ENCODE measurements at regions not wholly inside any gene's neighbourhood (a gene's known extent, or its start where the extent isn't known, plus 50 kb on each side); places are given as distances from the start of the nearest gene placed in this dataset.

DNA sequence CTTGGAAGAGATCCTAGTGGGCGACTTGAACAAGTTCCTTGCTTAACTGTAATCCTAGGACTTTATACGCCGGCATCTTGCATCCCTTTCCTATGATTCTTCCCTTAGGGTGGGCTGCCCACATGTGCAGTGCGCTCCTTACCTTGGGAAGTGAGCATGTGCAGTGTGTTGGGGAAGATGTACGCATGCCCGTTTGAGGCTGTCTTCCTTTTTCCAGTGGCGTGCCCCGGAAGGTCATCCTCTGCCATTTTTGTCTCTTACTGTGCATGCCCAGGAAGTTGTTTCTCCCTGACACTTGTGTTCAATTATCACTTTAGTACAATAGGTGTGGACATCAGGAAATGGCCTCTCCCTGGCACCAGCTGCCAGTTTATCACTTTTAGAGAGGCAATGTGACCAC lies 936.5 kb downstream of the TBC1D22A start:
- Histone ChIP-seq H2AFZ (ENCODE audit: low read length) (no peak overlapping the region), H3K9me2 (replicated peaks; ENCODE audit: insufficient read depth, low read length) (no peaks in the 10 kb centered on the region), H3K27me3 (ENCODE audit: low read length) (no peaks in the 10 kb centered on the region), H3K4me1 (ENCODE audit: low read length) (no peaks in the 10 kb centered on the region), H3K4me3 (ENCODE audit: low read length) (no peak overlapping the region), H3K9ac (ENCODE audit: low read length) (no peak overlapping the region), H3K36me3 (ENCODE audit: insufficient read depth, low read length) (no peaks in the 10 kb centered on the region), H3K9me3 (ENCODE audit: low read length) (no peaks in the 10 kb centered on the region), H3K79me2 (ENCODE audit: low read length) (no peaks in the 10 kb centered on the region), H4K20me1 (ENCODE audit: insufficient read depth, low read depth, low read length) (no peaks in the 10 kb centered on the region), H3K4me2 (ENCODE audit: low read depth, low read length, poor library complexity, severe bottlenecking) (no peak overlapping the region), H3K27ac (ENCODE audit: low read length) (no peak overlapping the region)
- no peak for DNase-seq

DNA sequence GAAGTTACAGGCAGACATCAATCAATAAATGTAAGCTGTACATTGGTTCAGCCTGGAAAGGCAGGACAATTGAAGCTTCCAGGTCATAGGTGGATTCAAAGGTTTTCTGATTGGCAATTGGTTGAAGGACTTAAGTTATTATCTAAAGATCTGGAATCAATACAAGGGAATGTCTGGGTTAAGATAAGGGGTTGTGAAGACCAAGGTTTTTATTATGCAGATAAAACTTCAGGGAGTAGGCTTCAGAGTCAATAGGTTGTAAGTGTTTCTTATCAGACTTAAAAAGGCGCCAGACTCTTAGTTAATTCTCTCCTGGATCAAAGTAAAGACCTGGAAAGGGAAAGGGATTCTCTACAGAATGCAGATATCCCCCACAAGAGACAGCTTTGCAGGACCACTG lies 935.4 kb downstream of the TBC1D22A start:
- Histone ChIP-seq H3K9ac (ENCODE audit: low read length) (no peak overlapping the region), H3K4me3 (ENCODE audit: low read length) (no peak overlapping the region), H3K9me2 (replicated peaks; ENCODE audit: insufficient read depth, low read length) (no peaks in the 10 kb centered on the region), H3K27me3 (ENCODE audit: low read length) (no peaks in the 10 kb centered on the region), H2AFZ (ENCODE audit: low read length) (no peak overlapping the region), H3K9me3 (ENCODE audit: low read length) (no peaks in the 10 kb centered on the region), H3K27ac (ENCODE audit: low read length) (no peak overlapping the region), H3K4me1 (ENCODE audit: low read length) (no peaks in the 10 kb centered on the region), H4K20me1 (ENCODE audit: insufficient read depth, low read depth, low read length) (no peaks in the 10 kb centered on the region), H3K79me2 (ENCODE audit: low read length) (no peaks in the 10 kb centered on the region), H3K36me3 (ENCODE audit: insufficient read depth, low read length) (no peaks in the 10 kb centered on the region), H3K4me2 (ENCODE audit: low read depth, low read length, poor library complexity, severe bottlenecking) (no peak overlapping the region)
- DNase-seq, result no peak

- no peak overlapping the region for H3K9ac ChIP-seq (ENCODE audit: low read length)
- H4K20me1 ChIP-seq (ENCODE audit: insufficient read depth, low read depth, low read length), result no peaks in the 10 kb centered on the region
- no peaks in the 10 kb centered on the region for H3K9me3 ChIP-seq (ENCODE audit: low read length)
- H3K4me3 ChIP-seq (ENCODE audit: low read length), result no peak overlapping the region
- H2AFZ ChIP-seq (ENCODE audit: low read length), result no peak overlapping the region
- no peak for DNase-seq
- H3K9me2 ChIP-seq (replicated peaks; ENCODE audit: insufficient read depth, low read length), result no peaks in the 10 kb centered on the region
- no peaks in the 10 kb centered on the region for H3K36me3 ChIP-seq (ENCODE audit: insufficient read depth, low read length)
- H3K79me2 ChIP-seq (ENCODE audit: low read length), result no peaks in the 10 kb centered on the region
- H3K27ac ChIP-seq (ENCODE audit: low read length), result no peak overlapping the region
- no peaks in the 10 kb centered on the region for H3K4me1 ChIP-seq (ENCODE audit: low read length)
- H3K27me3 ChIP-seq (ENCODE audit: low read length), result no peaks in the 10 kb centered on the region
- no peak overlapping the region for H3K4me2 ChIP-seq (ENCODE audit: low read depth, low read length, poor library complexity, severe bottlenecking)
These were observed 934.3 kb downstream of the TBC1D22A start for GRCh38 chr22:47696776-47697175.

- Histone ChIP-seq H3K9ac (ENCODE audit: low read length) (no peak overlapping the region), H3K4me2 (ENCODE audit: low read depth, low read length, poor library complexity, severe bottlenecking) (no peak overlapping the region), H3K27me3 (ENCODE audit: low read length) (no peaks in the 10 kb centered on the region), H3K27ac (ENCODE audit: low read length) (no peak overlapping the region), H3K4me1 (ENCODE audit: low read length) (no peaks in the 10 kb centered on the region), H3K4me3 (ENCODE audit: low read length) (no peak overlapping the region), H3K79me2 (ENCODE audit: low read length) (no peaks in the 10 kb centered on the region), H3K9me2 (replicated peaks; ENCODE audit: insufficient read depth, low read length) (no peaks in the 10 kb centered on the region), H3K9me3 (ENCODE audit: low read length) (no peaks in the 10 kb centered on the region), H4K20me1 (ENCODE audit: insufficient read depth, low read depth, low read length) (no peaks in the 10 kb centered on the region), H2AFZ (ENCODE audit: low read length) (no peak overlapping the region), H3K36me3 (ENCODE audit: insufficient read depth, low read length) (no peaks in the 10 kb centered on the region)
- no peak for DNase-seq
These were observed 932.7 kb downstream of the TBC1D22A start for GRCh38 chr22:47695176-47695575.

- H2AFZ ChIP-seq (ENCODE audit: low read length), result no peak overlapping the region
- DNase-seq, result no peak
- no peaks in the 10 kb centered on the region for H3K36me3 ChIP-seq (ENCODE audit: insufficient read depth, low read length)
- H3K9me2 ChIP-seq (replicated peaks; ENCODE audit: insufficient read depth, low read length), result no peaks in the 10 kb centered on the region
- H3K4me3 ChIP-seq (ENCODE audit: low read length), result no peak overlapping the region
- H3K9ac ChIP-seq (ENCODE audit: low read length), result no peak overlapping the region
- no peaks in the 10 kb centered on the region for H4K20me1 ChIP-seq (ENCODE audit: insufficient read depth, low read depth, low read length)
- H3K4me2 ChIP-seq (ENCODE audit: low read depth, low read length, poor library complexity, severe bottlenecking), result no peak overlapping the region
- H3K9me3 ChIP-seq (ENCODE audit: low read length), result no peaks in the 10 kb centered on the region
- no peaks in the 10 kb centered on the region for H3K27me3 ChIP-seq (ENCODE audit: low read length)
- no peak overlapping the region for H3K27ac ChIP-seq (ENCODE audit: low read length)
- no peaks in the 10 kb centered on the region for H3K4me1 ChIP-seq (ENCODE audit: low read length)
- H3K79me2 ChIP-seq (ENCODE audit: low read length), result no peaks in the 10 kb centered on the region
These were observed 932.2 kb downstream of the TBC1D22A start for GRCh38 chr22:47694536-47695130.

DNA sequence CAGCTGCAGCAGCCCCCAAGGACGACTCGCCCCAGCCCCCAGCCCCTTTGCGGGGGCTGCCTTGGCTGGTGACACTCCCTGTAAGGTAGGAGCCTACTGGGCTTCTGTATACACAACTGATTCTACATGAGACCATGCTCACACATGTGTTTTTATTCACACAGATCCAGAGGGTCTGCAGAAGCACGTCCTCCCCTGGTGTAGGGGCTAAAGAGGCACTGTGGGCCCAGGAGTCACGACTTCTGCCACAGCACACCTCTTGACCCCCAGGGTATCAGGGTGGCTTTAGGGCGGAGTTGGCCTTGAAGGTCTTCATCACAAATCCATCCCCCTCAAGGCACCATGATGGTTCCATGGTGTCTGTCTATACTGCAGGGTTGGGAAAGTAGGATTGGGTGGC lies 931.2 kb downstream of the TBC1D22A start:
- Histone ChIP-seq H3K27ac (ENCODE audit: low read length) (no peak overlapping the region), H4K20me1 (ENCODE audit: insufficient read depth, low read depth, low read length) (no peaks in the 10 kb centered on the region), H3K4me1 (ENCODE audit: low read length) (no peaks in the 10 kb centered on the region), H3K9me3 (ENCODE audit: low read length) (no peaks in the 10 kb centered on the region), H3K36me3 (ENCODE audit: insufficient read depth, low read length) (no peaks in the 10 kb centered on the region), H3K9me2 (replicated peaks; ENCODE audit: insufficient read depth, low read length) (no peaks in the 10 kb centered on the region), H3K79me2 (ENCODE audit: low read length) (no peaks in the 10 kb centered on the region), H3K4me2 (ENCODE audit: low read depth, low read length, poor library complexity, severe bottlenecking) (no peak overlapping the region), H2AFZ (ENCODE audit: low read length) (no peak overlapping the region), H3K9ac (ENCODE audit: low read length) (no peak overlapping the region), H3K4me3 (ENCODE audit: low read length) (no peak overlapping the region), H3K27me3 (ENCODE audit: low read length) (no peaks in the 10 kb centered on the region)
- no peak for DNase-seq

DNA sequence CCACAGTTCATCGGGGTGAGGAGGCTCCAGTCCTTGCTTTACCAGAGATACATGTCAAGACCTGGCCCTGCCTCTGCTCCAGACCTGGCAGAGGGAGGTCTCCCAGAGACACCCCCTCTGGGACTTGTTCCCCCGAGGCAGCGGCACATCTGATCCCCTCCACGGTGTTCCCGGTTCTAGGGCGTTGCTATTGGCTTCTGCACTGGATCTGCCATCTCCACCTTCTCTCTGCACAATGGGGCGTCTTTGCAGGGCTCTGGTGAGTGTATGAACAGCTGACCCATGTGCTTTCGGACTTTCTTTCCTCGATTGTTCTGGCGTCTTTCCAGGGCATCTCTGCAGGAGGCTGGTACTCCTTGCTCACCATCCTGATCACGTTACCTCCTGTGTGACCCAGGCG lies 930.4 kb downstream of the TBC1D22A start:
- no peaks in the 10 kb centered on the region for H3K79me2 ChIP-seq (ENCODE audit: low read length)
- H3K27me3 ChIP-seq (ENCODE audit: low read length), result no peaks in the 10 kb centered on the region
- no peaks in the 10 kb centered on the region for H4K20me1 ChIP-seq (ENCODE audit: insufficient read depth, low read depth, low read length)
- H3K9me3 ChIP-seq (ENCODE audit: low read length), result no peaks in the 10 kb centered on the region
- H3K4me2 ChIP-seq (ENCODE audit: low read depth, low read length, poor library complexity, severe bottlenecking), result no peak overlapping the region
- H3K36me3 ChIP-seq (ENCODE audit: insufficient read depth, low read length), result no peaks in the 10 kb centered on the region
- DNase-seq, result no peak
- no peaks in the 10 kb centered on the region for H3K9me2 ChIP-seq (replicated peaks; ENCODE audit: insufficient read depth, low read length)
- no peak overlapping the region for H3K9ac ChIP-seq (ENCODE audit: low read length)
- H2AFZ ChIP-seq (ENCODE audit: low read length), result no peak overlapping the region
- no peak overlapping the region for H3K27ac ChIP-seq (ENCODE audit: low read length)
- no peak overlapping the region for H3K4me3 ChIP-seq (ENCODE audit: low read length)
- H3K4me1 ChIP-seq (ENCODE audit: low read length), result no peaks in the 10 kb centered on the region

DNA sequence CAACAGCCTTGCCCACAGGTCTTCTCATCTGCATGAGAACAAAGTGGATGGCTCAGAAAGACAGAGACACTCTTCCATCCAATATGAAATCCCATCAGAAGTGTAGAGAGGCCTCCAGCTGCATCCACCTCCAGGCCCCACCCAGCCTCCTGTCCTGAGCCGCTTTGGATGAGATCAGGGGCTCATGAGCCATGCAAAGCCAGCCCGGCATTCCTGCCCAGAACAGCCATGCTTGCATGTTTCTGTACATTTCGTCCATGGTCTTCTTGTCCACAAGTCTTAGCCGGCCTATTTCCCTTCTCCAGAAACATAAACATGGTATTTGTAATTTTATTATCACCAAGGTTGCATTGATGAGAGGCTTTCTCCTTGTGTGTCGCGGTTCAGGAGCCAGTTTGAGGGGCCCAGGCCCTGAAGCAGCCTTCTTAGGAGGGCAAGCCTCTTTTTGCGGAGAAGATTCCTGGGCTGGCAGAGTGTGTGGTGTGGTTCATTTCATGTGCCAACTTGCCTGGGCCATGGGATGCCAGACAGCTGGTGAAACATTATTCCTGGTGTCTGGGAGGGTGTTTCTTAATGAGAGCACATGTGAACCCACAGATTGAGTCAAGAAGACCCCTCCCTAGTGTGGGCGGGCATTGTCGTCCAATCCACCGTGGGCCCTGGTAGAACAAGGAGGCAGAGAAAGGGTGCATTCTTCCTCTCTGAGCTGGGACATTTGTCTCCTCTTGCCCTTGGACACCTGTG lies 928.9 kb downstream of the TBC1D22A start:
- no peaks in the 10 kb centered on the region for H3K9me3 ChIP-seq (ENCODE audit: low read length)
- H3K79me2 ChIP-seq (ENCODE audit: low read length), result no peaks in the 10 kb centered on the region
- H3K27ac ChIP-seq (ENCODE audit: low read length), result no peak overlapping the region
- H3K36me3 ChIP-seq (ENCODE audit: insufficient read depth, low read length), result no peaks in the 10 kb centered on the region
- no peaks in the 10 kb centered on the region for H3K27me3 ChIP-seq (ENCODE audit: low read length)
- H4K20me1 ChIP-seq (ENCODE audit: insufficient read depth, low read depth, low read length), result no peaks in the 10 kb centered on the region
- H3K4me3 ChIP-seq (ENCODE audit: low read length), result no peak overlapping the region
- H2AFZ ChIP-seq (ENCODE audit: low read length), result no peak overlapping the region
- H3K9me2 ChIP-seq (replicated peaks; ENCODE audit: insufficient read depth, low read length), result no peaks in the 10 kb centered on the region
- DNase-seq, result no peak
- no peak overlapping the region for H3K4me2 ChIP-seq (ENCODE audit: low read depth, low read length, poor library complexity, severe bottlenecking)
- no peak overlapping the region for H3K9ac ChIP-seq (ENCODE audit: low read length)
- no peaks in the 10 kb centered on the region for H3K4me1 ChIP-seq (ENCODE audit: low read length)

Data from Karpas-422 (cell line).